NCI-H2029 treated with DMSO at 0.1 percent for 48 hours (cell line): ENCODE measurements at regions not wholly inside any gene's neighbourhood (a gene's known extent, or its start where the extent isn't known, plus 50 kb on each side); places are given as distances from the start of the nearest gene placed in this dataset.
"Not testable (repeated sequence)": the region's sequence is repeated elsewhere in the genome, so short reads cannot be mapped to it uniquely, and the experiment has no call there.

Experiments used
- DNase-seq: peaks from one replicate; lab custom pipeline; 2025; lab: John Stamatoyannopoulos, UW

GRCh38 chr14:55979096-55979495, 139.1 kb upstream of the PELI2 start:
- no peak for DNase-seq

- no peak for DNase-seq
These were observed 138.4 kb upstream of the PELI2 start for GRCh38 chr14:55979781-55980180.

GRCh38 chr14:55980970-55981369, 137.2 kb upstream of the PELI2 start:
- DNase-seq, result no peak

- DNase-seq, result no peak
These were observed 132.1 kb upstream of the PELI2 start for GRCh38 chr14:55986069-55986468.

DNA sequence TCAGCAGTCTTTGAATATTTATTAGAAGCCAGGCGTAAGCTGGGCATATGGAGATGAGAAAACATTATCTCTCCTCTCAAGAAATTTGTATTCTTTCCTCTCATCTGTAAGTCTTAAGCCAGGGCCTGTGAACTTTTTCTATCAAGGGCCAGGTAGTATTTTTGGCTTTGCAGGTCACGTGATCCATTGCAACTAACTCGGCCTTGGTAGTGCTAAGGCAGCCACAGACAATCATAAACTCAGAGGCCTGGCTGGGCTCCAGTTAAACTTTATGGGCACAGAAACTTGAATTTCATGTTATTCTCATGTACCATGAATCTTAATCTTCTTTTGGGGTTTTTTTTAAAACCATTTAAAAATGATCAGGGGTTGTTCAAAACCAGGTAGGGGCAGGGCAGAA, 117.4 kb upstream of the PELI2 start:
- DNase-seq, result no peak

DNA sequence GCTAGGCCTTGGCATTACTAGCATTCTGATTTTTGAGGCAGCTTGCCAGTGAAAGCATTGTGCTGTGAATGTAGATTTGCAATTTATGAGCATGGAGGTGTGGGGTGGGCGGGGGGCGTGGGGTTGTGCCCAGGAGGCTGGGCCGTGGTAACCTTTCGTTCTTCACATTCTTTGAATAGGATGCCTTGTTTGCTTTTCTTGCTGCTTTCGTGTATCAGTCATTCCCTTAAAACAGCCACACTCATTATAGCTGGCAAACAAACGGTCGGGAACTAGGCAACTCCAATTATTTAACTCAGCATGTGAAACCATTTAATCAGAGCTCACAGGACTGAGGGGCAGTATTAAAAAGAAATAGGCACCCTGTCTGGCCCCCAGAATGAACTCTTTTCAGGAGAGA, 115.9 kb upstream of the PELI2 start:
- DNase-seq, result no peak

GRCh38 chr14:56002876-56003625, 115.2 kb upstream of the PELI2 start:
- no peak for DNase-seq

DNA sequence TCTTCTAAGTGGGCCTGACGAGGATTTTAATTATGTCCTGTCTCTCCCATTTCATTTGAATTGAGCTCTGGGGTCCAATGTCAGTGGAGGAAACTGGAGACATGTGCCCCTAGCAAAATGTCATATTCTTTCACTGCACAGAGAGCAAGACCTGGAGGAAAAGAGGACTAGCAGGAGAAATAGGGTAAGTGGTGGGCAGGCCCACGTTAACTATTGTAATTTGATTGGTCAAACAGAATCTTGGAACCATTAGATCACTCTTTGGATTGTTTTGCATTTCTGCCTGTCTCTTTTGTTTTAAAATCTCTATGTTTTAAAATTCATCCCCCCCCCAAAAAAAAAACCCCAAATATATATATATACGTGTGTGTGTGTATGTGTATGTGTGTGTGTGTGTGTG, 113.9 kb upstream of the PELI2 start:
- DNase-seq, result no peak

- no peak for DNase-seq
These were observed 113.4 kb upstream of the PELI2 start for GRCh38 chr14:56004786-56005185.

- DNase-seq, result no peak
These were observed 112.8 kb upstream of the PELI2 start for GRCh38 chr14:56005191-56006053.

DNA sequence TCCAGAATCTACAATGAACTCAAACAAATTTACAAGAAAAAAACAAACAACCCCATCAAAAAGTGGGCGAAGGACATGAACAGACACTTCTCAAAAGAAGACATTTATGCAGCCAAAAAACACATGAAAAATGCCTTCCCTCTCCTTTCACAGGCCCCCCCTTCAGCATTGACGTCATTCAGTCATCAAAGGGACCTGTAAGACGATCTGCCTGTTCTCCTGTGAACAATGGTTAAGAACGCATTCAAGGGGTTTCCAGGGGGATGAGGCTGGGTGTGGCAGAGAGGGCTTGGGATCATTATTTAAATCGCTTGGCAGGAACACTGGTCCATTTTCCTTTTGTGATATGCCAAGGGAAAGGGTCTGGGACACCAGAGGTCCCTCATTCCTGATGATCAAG, 110.7 kb upstream of the PELI2 start:
- DNase-seq, result peak; percentile 92

DNA sequence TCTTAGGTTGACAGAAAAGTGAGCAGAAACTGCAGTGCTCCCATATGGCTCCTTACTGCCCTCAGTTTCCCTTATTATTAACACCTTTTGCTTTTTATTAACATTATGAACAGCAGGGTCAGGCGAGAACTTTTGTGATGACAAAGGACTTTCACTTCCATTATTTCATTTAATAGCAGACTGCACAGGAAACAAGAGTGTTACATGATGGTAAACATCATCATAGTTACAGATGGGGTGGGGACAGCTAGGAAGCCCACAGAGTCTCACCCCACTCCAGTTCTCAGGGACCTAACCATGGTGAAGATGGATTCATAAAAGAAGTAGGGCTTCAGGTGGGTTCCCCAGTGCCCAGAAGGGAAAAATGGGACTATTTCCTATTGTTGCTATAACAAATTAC, 110.1 kb upstream of the PELI2 start:
- DNase-seq, result no peak

- DNase-seq, result not testable (repeated sequence)
These were observed 109.5 kb upstream of the PELI2 start for GRCh38 chr14:56008661-56009060.

DNA sequence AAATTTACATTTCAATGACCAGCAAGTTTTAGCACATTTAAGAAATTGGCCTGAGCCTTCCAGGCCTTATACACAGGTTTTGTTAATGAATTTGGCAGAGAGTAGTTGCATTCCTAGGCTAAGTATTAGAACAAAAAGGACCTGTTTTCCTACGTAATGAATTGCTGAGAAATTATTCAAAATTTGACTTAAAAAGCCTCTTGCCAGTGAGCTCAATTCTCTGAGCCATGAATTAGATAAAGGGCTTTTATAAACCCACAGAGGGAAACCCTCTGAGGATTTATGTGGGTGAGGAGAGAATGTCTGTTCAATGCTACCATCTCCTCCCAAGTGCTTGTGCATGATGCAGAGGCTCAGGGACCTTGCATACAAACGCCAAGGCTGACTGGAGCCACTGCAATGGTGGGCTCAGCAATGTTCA, 94.5 kb upstream of the PELI2 start:
- no peak for DNase-seq

- DNase-seq, result no peak
These were observed 93.0 kb upstream of the PELI2 start for GRCh38 chr14:56025191-56025590.

- DNase-seq, result no peak
These were observed 91.7 kb upstream of the PELI2 start for GRCh38 chr14:56026506-56026905.

- DNase-seq, result no peak
These were observed 90.8 kb upstream of the PELI2 start for GRCh38 chr14:56027421-56027820.

DNA sequence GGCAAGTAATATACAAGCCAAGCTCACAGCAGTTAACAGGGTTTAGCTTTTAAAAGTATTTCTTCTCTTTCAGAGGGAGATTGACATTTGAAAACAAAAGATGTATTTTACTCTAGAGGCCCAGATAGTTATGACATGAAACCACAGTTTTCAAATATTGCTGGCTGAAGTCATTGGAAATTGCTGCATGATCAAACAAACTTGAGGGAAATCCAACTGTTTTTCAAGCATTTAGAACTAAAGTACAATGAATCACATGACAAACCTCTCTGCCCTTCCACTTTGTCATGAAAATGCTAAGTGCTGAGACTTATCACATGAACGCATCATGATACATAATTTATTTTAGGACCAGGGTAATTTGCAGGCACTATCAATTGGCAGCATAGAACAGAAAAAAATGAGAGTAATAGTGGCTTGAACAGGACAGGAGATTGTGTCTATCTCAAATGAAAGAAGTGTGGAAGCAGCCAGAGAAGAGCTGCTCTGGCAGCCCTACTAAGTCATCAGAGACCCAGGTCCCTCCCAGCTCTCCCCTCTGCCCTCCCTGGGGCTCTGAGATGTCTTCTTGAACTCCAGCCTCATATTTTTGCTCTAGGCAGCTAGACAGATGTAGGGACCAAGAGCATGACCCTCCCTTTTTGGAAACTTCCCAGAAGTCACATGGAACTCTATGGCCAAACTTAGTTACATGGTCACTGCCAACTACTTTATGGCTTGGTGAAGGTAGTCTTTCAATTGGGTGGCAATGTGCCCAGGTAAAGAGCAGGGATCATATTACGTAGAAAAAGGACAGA, 90.1 kb upstream of the PELI2 start:
- DNase-seq, result peak; percentile 58

DNA sequence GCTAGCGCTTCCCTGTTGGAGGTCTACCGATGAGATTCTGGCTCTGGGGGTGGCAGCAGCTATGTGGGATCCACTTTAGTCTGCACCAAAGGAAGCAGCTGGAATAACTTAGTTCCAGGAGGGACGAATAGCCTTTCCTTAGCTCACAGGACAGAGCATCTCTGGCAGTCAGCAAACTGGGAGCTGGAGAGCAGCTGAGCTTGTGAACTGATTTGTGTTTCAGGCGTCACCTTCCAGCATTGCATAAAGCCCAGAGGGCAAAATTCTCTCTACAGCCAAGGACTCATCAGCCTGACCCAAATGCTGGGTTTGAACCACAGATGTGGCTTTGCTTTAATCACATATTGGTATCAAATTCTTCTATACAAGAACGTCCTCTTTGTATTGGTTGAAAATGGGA, 81.9 kb upstream of the PELI2 start:
- DNase-seq, result no peak

DNA sequence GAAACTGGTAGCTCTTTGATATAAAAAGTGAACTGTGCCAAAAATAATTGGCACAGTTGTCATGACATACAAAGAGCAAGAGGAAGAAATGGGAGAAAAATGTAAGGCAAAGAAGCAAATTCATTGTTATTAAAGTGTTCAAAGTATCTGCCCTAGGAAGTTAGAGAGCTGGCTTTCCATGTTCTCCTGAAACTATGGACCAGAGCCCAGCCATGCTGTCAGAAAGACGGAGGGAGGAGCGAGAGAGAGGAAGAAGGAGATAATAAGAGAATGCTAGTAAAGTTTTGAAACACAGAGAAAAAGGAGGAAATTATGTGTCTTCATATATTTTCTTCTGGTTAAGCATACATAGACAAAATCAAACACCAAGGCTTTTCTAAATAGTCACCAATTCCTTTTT, 78.1 kb upstream of the PELI2 start:
- no peak for DNase-seq

DNA sequence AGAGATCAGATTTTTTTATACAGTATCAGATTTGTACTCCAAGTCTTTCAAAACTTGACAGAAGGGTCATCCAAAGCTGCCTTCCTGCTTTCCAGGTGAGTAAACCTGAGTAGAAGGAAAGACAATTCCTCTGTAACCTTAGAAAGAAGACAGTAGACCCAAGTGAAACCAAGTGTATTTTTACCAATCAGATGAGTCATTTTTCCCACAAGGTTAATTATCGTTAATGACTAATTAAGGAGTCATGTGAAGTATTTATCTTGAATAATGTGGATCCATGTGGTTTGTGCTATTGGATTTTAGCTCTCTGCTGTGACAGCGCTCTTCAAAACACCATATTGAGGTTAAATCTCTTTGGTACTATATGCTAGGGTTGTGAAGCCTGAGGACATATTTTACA, 74.0 kb upstream of the PELI2 start:
- no peak for DNase-seq

DNA sequence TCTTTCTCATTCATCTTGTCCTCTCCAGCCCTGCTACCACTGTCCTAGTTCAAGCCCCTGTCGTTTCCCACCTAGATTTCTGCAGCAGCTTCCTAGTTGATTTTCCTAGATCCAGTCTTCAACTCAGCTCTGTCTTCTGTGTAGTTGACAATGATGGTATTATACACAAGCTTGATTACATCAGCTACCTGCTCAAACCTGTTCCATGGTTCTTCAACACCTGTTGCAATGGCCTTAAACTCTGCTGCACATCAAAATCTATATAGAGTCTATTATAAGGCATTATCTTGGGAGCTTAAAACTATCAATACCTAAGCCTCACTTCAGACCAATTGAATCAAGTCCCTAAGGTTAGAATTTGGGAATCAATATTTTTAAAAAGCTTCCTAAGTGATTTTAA, 71.7 kb upstream of the PELI2 start:
- no peak for DNase-seq

DNA sequence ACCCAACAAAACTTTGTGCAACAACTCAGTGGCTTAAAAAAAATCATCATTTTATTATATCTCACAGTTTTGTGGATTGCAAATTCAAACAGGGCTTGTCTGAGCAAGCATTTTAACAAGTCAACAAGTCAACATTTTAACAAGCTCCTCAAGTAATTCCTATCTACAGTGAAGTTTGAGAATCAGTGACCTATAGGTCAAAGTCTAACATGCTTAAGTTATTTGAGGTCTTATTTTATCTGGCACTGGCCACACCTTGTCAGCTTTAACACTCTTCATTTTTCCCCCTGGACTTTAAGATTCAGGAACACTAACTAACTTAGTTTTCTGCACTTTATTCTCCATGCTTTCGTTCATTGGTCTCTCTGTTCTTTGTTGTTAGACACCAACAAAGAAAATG, 71.2 kb upstream of the PELI2 start:
- DNase-seq, result no peak
